ENCODE measurements at regions not wholly inside any gene's neighbourhood (a gene's known extent, or its start where the extent isn't known, plus 50 kb on each side); places are given as distances from the start of the nearest gene placed in this dataset.

GRCh38 chr14:101491841-101492240, 69.5 kb upstream of the DIO3 start:
- no peak for TF ChIP-seq EZH2phosphoT487 (IDR thresholded peaks at IDR 0.05; ENCODE audit: borderline replicate concordance, low read depth, low read length)
- TF ChIP-seq CTCF (conservative IDR thresholded peaks at IDR 0.05; ENCODE audit: low read length) = no peak

Measured in OCI-LY7 (cell line).